ENCODE measurements at regions not wholly inside any gene's neighbourhood (a gene's known extent, or its start where the extent isn't known, plus 50 kb on each side); places are given as distances from the start of the nearest gene placed in this dataset.

GRCh38 chr2:156190517-156190916 is 142.0 kb downstream of the NR4A2 start:
- Histone ChIP-seq H3K27me3 (no peaks in the 10 kb centered on the region), H3K4me1 (ENCODE audit: insufficient read depth) (no peaks in the 10 kb centered on the region), H3K36me3 (no peaks in the 10 kb centered on the region), H3K9me3 (no peaks in the 10 kb centered on the region), H3K27ac (no peak overlapping the region), H3K4me3 (no peak overlapping the region)
- TF ChIP-seq POLR2A (IDR thresholded peaks at IDR 0.05) (no peak), EP300 (IDR thresholded peaks at IDR 0.05) (no peak), CTCF (IDR thresholded peaks at IDR 0.05) (no peak)
- no peak for DNase-seq
- intact Hi-C loops (cut with DNase I): no loop called here
- 45 to 56% (median 52%) methylated on average over 3 of the region's 3 CpGs for WGBS, 3 donors

GRCh38 chr2:156189584-156189983 is 142.9 kb downstream of the NR4A2 start:
- no peak for DNase-seq

GRCh38 chr2:156189143-156189542 is 143.4 kb downstream of the NR4A2 start:
- WGBS, 3 donors: 64 to 74% (median 70%) methylated on average over 6 of the region's 6 CpGs

More at GRCh38 chr2:156189584-156189983, 142.9 kb downstream of the NR4A2 start:
- Histone ChIP-seq H3K4me3 (no peak overlapping the region), H3K27me3 (no peaks in the 10 kb centered on the region), H3K36me3 (no peaks in the 10 kb centered on the region), H3K4me1 (ENCODE audit: insufficient read depth) (no peaks in the 10 kb centered on the region), H3K27ac (no peak overlapping the region), H3K9me3 (no peaks in the 10 kb centered on the region)
- WGBS, 3 donors: 58 to 76% (median 60%) methylated on average over 3 of the region's 3 CpGs
- intact Hi-C loops (cut with DNase I): no loop called here
- TF ChIP-seq CTCF (IDR thresholded peaks at IDR 0.05): no peak
- TF ChIP-seq POLR2A (IDR thresholded peaks at IDR 0.05): no peak
- TF ChIP-seq EP300 (IDR thresholded peaks at IDR 0.05): no peak

GRCh38 chr2:156182132-156182531 is 150.4 kb downstream of the NR4A2 start:
- H3K4me3 ChIP-seq: no peak overlapping the region
- H3K36me3 ChIP-seq: no peaks in the 10 kb centered on the region
- H3K27ac ChIP-seq: no peak overlapping the region
- no peak for DNase-seq
- WGBS, 3 donors: 59 to 66% (median 62%) methylated on average over 2 of the region's 2 CpGs
- no peaks in the 10 kb centered on the region for H3K27me3 ChIP-seq
- no peak for TF ChIP-seq CTCF (IDR thresholded peaks at IDR 0.05)
- TF ChIP-seq POLR2A (IDR thresholded peaks at IDR 0.05): no peak
- no peak for TF ChIP-seq EP300 (IDR thresholded peaks at IDR 0.05)
- H3K9me3 ChIP-seq: no peaks in the 10 kb centered on the region
- no peaks in the 10 kb centered on the region for H3K4me1 ChIP-seq (ENCODE audit: insufficient read depth)
- intact Hi-C loops (cut with DNase I): no loop called here

More at GRCh38 chr2:156189143-156189542, 143.4 kb downstream of the NR4A2 start:
- intact Hi-C loops (cut with DNase I): no loop called here
- Histone ChIP-seq H3K4me1 (ENCODE audit: insufficient read depth) (no peaks in the 10 kb centered on the region), H3K36me3 (no peaks in the 10 kb centered on the region), H3K27ac (no peak overlapping the region), H3K4me3 (no peak overlapping the region), H3K27me3 (no peaks in the 10 kb centered on the region), H3K9me3 (no peaks in the 10 kb centered on the region)
- TF ChIP-seq CTCF (IDR thresholded peaks at IDR 0.05) (no peak), POLR2A (IDR thresholded peaks at IDR 0.05) (no peak), EP300 (IDR thresholded peaks at IDR 0.05) (no peak)
- DNase-seq: no peak

Measured in ovary (tissue), 7 donors.